ENCODE measurements at regions not wholly inside any gene's neighbourhood (a gene's known extent, or its start where the extent isn't known, plus 50 kb on each side); places are given as distances from the start of the nearest gene placed in this dataset.

DNA sequence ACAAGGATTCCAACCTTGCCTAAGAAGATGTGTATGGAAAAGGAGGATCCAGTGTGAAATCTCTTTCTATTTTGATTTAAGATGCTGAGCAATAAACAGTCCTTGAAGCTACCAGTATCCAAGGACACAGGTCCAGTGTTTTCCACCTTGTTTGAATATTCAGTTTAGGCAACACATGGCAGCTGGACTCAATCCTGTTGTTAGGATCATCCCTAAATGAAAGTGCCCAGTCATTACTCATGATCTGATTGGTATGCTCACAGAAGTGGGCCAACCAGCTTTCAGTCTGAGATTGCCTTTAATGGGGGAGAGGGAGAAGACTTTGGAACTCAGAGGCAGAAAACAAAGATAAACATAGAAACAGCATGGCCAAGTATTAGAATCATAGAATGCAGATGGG is 355.7 kb upstream of the ADAMTSL1 start (continued):
- TF ChIP-seq ZNF274 (IDR thresholded peaks at IDR 0.05; ENCODE audit: insufficient read depth, insufficient read length) (no peak), MEF2A (IDR thresholded peaks at IDR 0.05; ENCODE audit: insufficient read depth, low read depth, low read length) (no peak), ZNF622 (IDR thresholded peaks at IDR 0.05) (no peak), SREBF1 (IDR thresholded peaks at IDR 0.05; ENCODE audit: low read length) (no peak), STAT1 (conservative IDR thresholded peaks at IDR 0.05) (no peak), WRNIP1 (IDR thresholded peaks at IDR 0.05; ENCODE audit: borderline replicate concordance, low read depth, low read length) (no peak), RBBP5 (conservative IDR thresholded peaks at IDR 0.05) (no peak), BACH1 (IDR thresholded peaks at IDR 0.05; ENCODE audit: borderline replicate concordance) (no peak), NBN (IDR thresholded peaks at IDR 0.05) (no peak)
- TF ChIP-seq, protein P1, sequence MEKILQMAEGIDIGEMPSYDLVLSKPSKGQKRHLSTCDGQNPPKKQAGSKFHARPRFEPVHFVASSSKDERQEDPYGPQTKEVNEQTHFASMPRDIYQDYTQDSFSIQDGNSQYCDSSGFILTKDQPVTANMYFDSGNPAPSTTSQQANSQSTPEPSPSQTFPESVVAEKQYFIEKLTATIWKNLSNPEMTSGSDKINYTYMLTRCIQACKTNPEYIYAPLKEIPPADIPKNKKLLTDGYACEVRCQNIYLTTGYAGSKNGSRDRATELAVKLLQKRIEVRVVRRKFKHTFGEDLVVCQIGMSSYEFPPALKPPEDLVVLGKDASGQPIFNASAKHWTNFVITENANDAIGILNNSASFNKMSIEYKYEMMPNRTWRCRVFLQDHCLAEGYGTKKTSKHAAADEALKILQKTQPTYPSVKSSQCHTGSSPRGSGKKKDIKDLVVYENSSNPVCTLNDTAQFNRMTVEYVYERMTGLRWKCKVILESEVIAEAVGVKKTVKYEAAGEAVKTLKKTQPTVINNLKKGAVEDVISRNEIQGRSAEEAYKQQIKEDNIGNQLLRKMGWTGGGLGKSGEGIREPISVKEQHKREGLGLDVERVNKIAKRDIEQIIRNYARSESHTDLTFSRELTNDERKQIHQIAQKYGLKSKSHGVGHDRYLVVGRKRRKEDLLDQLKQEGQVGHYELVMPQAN (conservative IDR thresholded peaks at IDR 0.05): no peak

DNA sequence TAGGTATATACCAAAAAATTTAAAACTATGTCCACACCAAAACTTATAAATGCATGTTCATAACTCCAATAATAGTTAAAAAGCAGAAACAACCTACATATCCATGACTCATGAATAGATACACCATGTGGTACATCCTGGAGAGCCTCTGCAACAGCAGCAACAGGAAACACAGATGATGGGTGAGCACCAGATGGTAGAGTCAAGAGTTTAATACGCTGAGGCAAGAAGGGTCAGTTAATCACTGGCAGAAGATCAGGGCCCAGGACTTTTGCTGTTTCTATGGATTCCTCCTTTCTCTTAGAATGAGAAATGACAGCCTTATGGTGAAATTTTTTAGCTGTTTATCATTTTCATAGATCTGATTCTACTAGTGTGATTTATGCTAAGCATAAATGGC is 351.8 kb upstream of the ADAMTSL1 start:
- Histone ChIP-seq H4K20me1 (ENCODE audit: control insufficient read depth, insufficient read depth) (no peaks in the 10 kb centered on the region), H3K36me3 (ENCODE audit: control insufficient read depth in 2 of 2, insufficient read depth in 2 of 2, low read length in 1 of 2) (no peaks in the 10 kb centered on the region), H3K79me2 (ENCODE audit: control insufficient read depth, insufficient read depth, low read length) (no peaks in the 10 kb centered on the region), H3K4me2 (ENCODE audit: control insufficient read depth, insufficient read depth) (no peak overlapping the region), H3K9me3 (replicated peaks; ENCODE audit: control insufficient read depth, insufficient read depth, low read length) (no peaks in the 10 kb centered on the region), H3K4me3 (no peak overlapping the region), H3K9ac (ENCODE audit: control insufficient read depth, insufficient read depth, low read length) (no peak overlapping the region), H3K27ac (ENCODE audit: control insufficient read depth, insufficient read depth) (no peak overlapping the region), H2AFZ (ENCODE audit: control insufficient read depth, low read depth, low read length) (no peak overlapping the region), H3K27me3 (replicated peaks in 1 of 2; ENCODE audit: control insufficient read depth in 2 of 2, insufficient read depth in 2 of 2, low read length in 1 of 2) (no peaks in the 10 kb centered on the region), H3K4me1 (ENCODE audit: control insufficient read depth, insufficient read depth, low read length) (no peaks in the 10 kb centered on the region)
- intact Hi-C loops (cut with micrococcal nuclease; ENCODE audit: unreplicated experiment): no loop called here
- 0% methylated on average over 1 of the region's 1 CpG for WGBS (ENCODE audit: insufficient coverage, insufficient replicate concordance, low lambda C conversion rate, missing lambda C conversion rate)
- ChIA-PET POLR2A (no interaction called here), CTCF (no interaction called here), SMC1A (ENCODE audit: uncharacterized antibody, unreplicated experiment) (interaction anchor here (1.2 kb wide), 1 partner anchor 11 kb away, joined by 3 read pairs; no protein-coding TSS in a partner anchor), RAD21 (ENCODE audit: unreplicated experiment) (no interaction called here)
- ATAC-seq: no peak
- no peak for DNase-seq (ENCODE audit: low read depth, low spot score)
- in situ Hi-C loops (cut with MboI): no loop called here
- FAIRE-seq: no peak
- no TSS peak for BruUV-seq (replicated peaks)
- TF ChIP-seq SP1 (IDR thresholded peaks at IDR 0.05; ENCODE audit: low read depth, low read length) (no peak), CBX5 (IDR thresholded peaks at IDR 0.05; ENCODE audit: low read depth) (no peak), SMAD1 (IDR thresholded peaks at IDR 0.05; ENCODE audit: low read depth, partially characterized antibody) (no peak), NRF1 (conservative IDR thresholded peaks at IDR 0.05; ENCODE audit: low read depth, low read length) (no peak), ZNF384 (IDR thresholded peaks at IDR 0.05; ENCODE audit: borderline replicate concordance, low read depth, low read length) (no peak), TCF7 (IDR thresholded peaks at IDR 0.05; ENCODE audit: borderline replicate concordance) (no peak)
